H9 (cell line): ENCODE measurements at regions not wholly inside any gene's neighbourhood (a gene's known extent, or its start where the extent isn't known, plus 50 kb on each side); places are given as distances from the start of the nearest gene placed in this dataset.

Experiments used
- DNase-seq: peaks from one replicate; pipeline ENCODE4 v3.0.0-alpha.2; 2017
- H2AFZ ChIP-seq: one replicate; pipeline ENCODE4 v1.6.1; 2013; ENCODE audit warnings: mild to moderate bottlenecking, low read length, control low read depth, moderate library complexity
- H2AK5ac ChIP-seq: 2 replicates; pipeline ENCODE4 v1.6.1; 2013; ENCODE audit warnings: low read length, control low read depth, mixed read lengths; ENCODE audit not compliant: insufficient read length
- H2BK120ac ChIP-seq: one replicate; pipeline ENCODE4 v1.6.1; 2013; ENCODE audit warnings: low read depth, mild to moderate bottlenecking, low read length, control low read depth, inconsistent platforms; ENCODE audit not compliant: poor library complexity, severe bottlenecking
- H2BK12ac ChIP-seq: 2 replicates; pipeline ENCODE4 v1.6.1; 2013; ENCODE audit warnings: low read length, control low read depth, mixed read lengths, low read depth; ENCODE audit not compliant: insufficient read length
- H2BK15ac ChIP-seq: 2 replicates; pipeline ENCODE4 v1.6.1; 2013; ENCODE audit warnings: low read depth, low read length, control low read depth
- H2BK20ac ChIP-seq: one replicate; pipeline ENCODE4 v1.6.1; 2013; ENCODE audit warnings: low read depth, mild to moderate bottlenecking, low read length, control low read depth, inconsistent platforms; ENCODE audit not compliant: poor library complexity, severe bottlenecking
- H2BK5ac ChIP-seq: 2 replicates; pipeline ENCODE4 v1.6.1; 2013; ENCODE audit warnings: low read length, control low read depth, mixed read lengths; ENCODE audit not compliant: insufficient read length
- H3K14ac ChIP-seq: 2 replicates; pipeline ENCODE4 v1.6.1; 2013; ENCODE audit warnings: low read length, control low read depth; ENCODE audit not compliant: insufficient read depth
- H3K18ac ChIP-seq: 2 replicates; pipeline ENCODE4 v1.6.1; 2013; ENCODE audit warnings: low read depth, mild to moderate bottlenecking, mixed read lengths, low read length, control low read depth; ENCODE audit not compliant: insufficient read length
- H3K23ac ChIP-seq: 2 replicates; pipeline ENCODE4 v1.6.1; 2013; ENCODE audit warnings: low read length, control low read depth, mixed read lengths, low read depth; ENCODE audit not compliant: insufficient read length
- H3K23me2 ChIP-seq: 2 replicates; pipeline ENCODE4 v1.6.1; 2013; ENCODE audit warnings: low read depth, mild to moderate bottlenecking, mixed read lengths, low read length, control low read depth; ENCODE audit not compliant: insufficient read length, poor library complexity, severe bottlenecking
- H3K27ac ChIP-seq: 2 replicates; pipeline ENCODE4 v1.5.1; 2013; ENCODE audit warnings: low read length, control low read depth, mixed read lengths, low read depth; ENCODE audit not compliant: insufficient read length
- H3K27me3 ChIP-seq: 2 replicates; pipeline ENCODE4 v1.6.1; 2013; ENCODE audit warnings: low read length, control low read depth, inconsistent platforms; ENCODE audit not compliant: insufficient read depth
- H3K4ac ChIP-seq: 2 replicates; pipeline ENCODE4 v1.6.1; 2013; ENCODE audit warnings: low read depth, mild to moderate bottlenecking, control low read depth, inconsistent platforms, low read length, moderate library complexity
- H3K4me1 ChIP-seq: 2 replicates; pipeline ENCODE4 v1.6.1; 2013; ENCODE audit warnings: low read length, control low read depth, inconsistent platforms; ENCODE audit not compliant: insufficient read depth
- H3K4me2 ChIP-seq: 2 replicates; pipeline ENCODE4 v1.6.1; 2013; ENCODE audit warnings: low read length, control low read depth, mixed read lengths; ENCODE audit not compliant: insufficient read length, insufficient read depth
- H3K56ac ChIP-seq: 2 replicates; pipeline ENCODE4 v1.6.1; 2013; ENCODE audit warnings: low read depth, mild to moderate bottlenecking, mixed read lengths, low read length, control low read depth; ENCODE audit not compliant: insufficient read length
- H3K79me1 ChIP-seq: 2 replicates; pipeline ENCODE4 v1.6.1; 2013; ENCODE audit warnings: low read depth, mild to moderate bottlenecking, moderate library complexity, low read length, control low read depth, inconsistent platforms; ENCODE audit not compliant: insufficient read depth, poor library complexity, severe bottlenecking
- H3K79me2 ChIP-seq: 2 replicates; pipeline ENCODE4 v1.6.1; 2013; ENCODE audit warnings: low read length, control low read depth, inconsistent platforms; ENCODE audit not compliant: insufficient read depth
- H3K9ac ChIP-seq: 2 replicates; pipeline ENCODE4 v1.6.1; 2013; ENCODE audit warnings: low read length, control low read depth, mixed read lengths; ENCODE audit not compliant: insufficient read length; ENCODE audit errors: extremely low read depth
- H3K9me3 ChIP-seq: one replicate; pipeline ENCODE4 v1.6.1; 2013; ENCODE audit warnings: low read depth, low read length, inconsistent platforms; ENCODE audit not compliant: control insufficient read depth
- H3T11ph ChIP-seq: one replicate; pipeline ENCODE4 v1.6.1; 2013; ENCODE audit warnings: mild to moderate bottlenecking, low read length, control low read depth, inconsistent platforms
- H4K20me1 ChIP-seq: one replicate; pipeline ENCODE4 v1.6.1; 2013; ENCODE audit not compliant: control insufficient read depth, insufficient read length, insufficient read depth
- H4K5ac ChIP-seq: 2 replicates; pipeline ENCODE4 v1.6.1; 2013; ENCODE audit warnings: low read depth, mild to moderate bottlenecking, mixed read lengths, low read length, control low read depth; ENCODE audit not compliant: insufficient read length
- H4K8ac ChIP-seq: replicated peaks from 2 replicates; pipeline ENCODE4 v1.6.1; 2013; ENCODE audit warnings: low read length, control low read depth, mixed read lengths, low read depth; ENCODE audit not compliant: insufficient read length
- H4K91ac ChIP-seq: 2 replicates; pipeline ENCODE4 v1.6.1; 2013; ENCODE audit warnings: low read depth, mild to moderate bottlenecking, moderate library complexity, mixed read lengths, low read length, control low read depth; ENCODE audit not compliant: insufficient read length
- H3K27ac Mint-ChIP-seq, 3 experiments: 2 replicates in 2 of 3; 3 replicates in 1 of 3; pipeline ENCODE4 v1.8.0; 2020 to 2021; ENCODE audit warnings: mixed read lengths in 3 of 3, mild to moderate bottlenecking in 1 of 3, moderate library complexity in 1 of 3
- H3K27me3 Mint-ChIP-seq: 2 replicates; pipeline ENCODE4 v1.8.0; 2021; ENCODE audit warnings: low read depth, mild to moderate bottlenecking, moderate library complexity, mixed read lengths
- H3K36me3 Mint-ChIP-seq, 3 experiments: 2 replicates in 2 of 3; 3 replicates in 1 of 3; pipeline ENCODE4 v1.8.0; 2020 to 2021; ENCODE audit warnings: low read depth in 3 of 3, mixed read lengths in 3 of 3; ENCODE audit not compliant: insufficient read depth in 1 of 3
- H3K4me1 Mint-ChIP-seq, 2 experiments: 2 replicates each; pipeline ENCODE4 v1.8.0; 2020; ENCODE audit warnings: mixed read lengths in 2 of 2
- H3K4me3 Mint-ChIP-seq, 2 experiments: 2 replicates in 1 of 2; 3 replicates in 1 of 2; pipeline ENCODE4 v1.8.0; 2020 to 2021; ENCODE audit warnings: mild to moderate bottlenecking in 2 of 2, mixed read lengths in 2 of 2, moderate library complexity in 1 of 2
- H3K9me3 Mint-ChIP-seq, 2 experiments: 2 replicates in 1 of 2; 3 replicates in 1 of 2; pipeline ENCODE4 v1.8.0; 2020; ENCODE audit warnings: mild to moderate bottlenecking in 2 of 2, mixed read lengths in 2 of 2, moderate library complexity in 1 of 2
- CTCF ChIP-seq: fragments of 200-600 bp; sonication (generic); conservative IDR thresholded peaks from 3 replicates; pipeline ENCODE4 v1.8.0; 2021; ENCODE audit warnings: antibody characterized with exemption, mild to moderate bottlenecking
- WGBS: extraction: QIAGEN DNeasy Blood & Tissue Kit; methylation state at CpG from one replicate; pipeline ENCODE4 v1.1.7; 2013; ENCODE audit warnings: missing lambda C conversion rate, low lambda C conversion rate, mixed read lengths; ENCODE audit not compliant: insufficient read length; ENCODE audit errors: extremely low coverage; 5-methylcytosine and 5-hydroxymethylcytosine counted together

- Histone ChIP-seq H2AFZ (no peak overlapping the region), H2BK5ac (no peak overlapping the region), H3K9ac (no peak overlapping the region), H3K9me3 (no peaks in the 10 kb centered on the region), H3T11ph (no peak overlapping the region), H3K79me2 (no peaks in the 10 kb centered on the region), H2BK12ac (no peak overlapping the region), H4K5ac (no peak overlapping the region), H4K20me1 (no peaks in the 10 kb centered on the region), H3K4me2 (no peak overlapping the region), H3K4ac (no peak overlapping the region), H3K18ac (no peak overlapping the region), H3K14ac (no peak overlapping the region), H3K79me1 (no peaks in the 10 kb centered on the region), H2BK15ac (no peak overlapping the region), H3K23me2 (no peaks in the 10 kb centered on the region), H4K91ac (no peak overlapping the region), H2BK120ac (no peak overlapping the region), H3K27ac (no peak overlapping the region), H3K56ac (no peak overlapping the region), H3K4me1 (peaks cover 2% of the 10 kb centered on the region; the same call in 1 of the 2 replicates), H2BK20ac (no peak overlapping the region), H3K27me3 (no peaks in the 10 kb centered on the region), H3K23ac (no peak overlapping the region), H4K8ac (no peak overlapping the region), H2AK5ac (no peak overlapping the region)
- Mint-ChIP-seq H3K27ac (no peak overlapping the region), H3K4me1 (peaks cover 4 to 9% of the 10 kb centered on the region in 2 experiments), H3K4me3 (no peak overlapping the region), H3K27me3 (no peaks in the 10 kb centered on the region; the same call in 1 of the 2 replicates), H3K36me3 (no peaks in the 10 kb centered on the region), H3K9me3 (no peaks in the 10 kb centered on the region)
- DNase-seq, result no peak
- TF ChIP-seq CTCF, result no peak
- WGBS, result no CpG with 5 or more reads among the region's 2 CpGs
These were observed 282.5 kb upstream of the PLXNA2 start for GRCh38 chr1:208526613-208527125.
